GM18502 (cell line): ENCODE measurements at regions not wholly inside any gene's neighbourhood (a gene's known extent, or its start where the extent isn't known, plus 50 kb on each side); places are given as distances from the start of the nearest gene placed in this dataset.
"Not testable (repeated sequence)": the region's sequence is repeated elsewhere in the genome, so short reads cannot be mapped to it uniquely, and the experiment has no call there.

Experiments
- ATAC-seq: cut with Tn5 transposase; IDR thresholded peaks from one replicate; pipeline ENCODE4 v1.9.1; 2021; ENCODE audit warnings: mild to moderate bottlenecking; ENCODE audit not compliant: unreplicated experiment, poor library complexity

DNA sequence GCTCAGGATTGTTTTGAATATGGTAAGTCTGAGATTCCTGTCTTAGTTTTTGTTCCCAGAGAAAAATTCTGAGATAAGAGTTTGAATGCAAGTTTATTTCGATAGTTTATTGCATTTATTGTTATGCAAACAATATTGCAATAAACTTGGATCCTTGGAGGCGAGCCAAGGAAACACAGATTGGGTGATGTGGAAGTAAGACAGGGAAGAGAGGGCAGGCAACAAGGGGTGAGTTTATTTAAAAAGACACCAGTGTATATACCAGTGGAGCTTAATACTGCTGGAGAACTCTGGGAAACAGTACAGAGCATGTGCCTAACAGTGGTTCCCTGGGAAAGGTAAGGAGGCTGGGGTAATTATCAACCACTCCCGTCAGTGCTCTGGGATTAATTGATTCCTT, 87.5 kb upstream of the NEDD4L start:
- ATAC-seq, result no peak

DNA sequence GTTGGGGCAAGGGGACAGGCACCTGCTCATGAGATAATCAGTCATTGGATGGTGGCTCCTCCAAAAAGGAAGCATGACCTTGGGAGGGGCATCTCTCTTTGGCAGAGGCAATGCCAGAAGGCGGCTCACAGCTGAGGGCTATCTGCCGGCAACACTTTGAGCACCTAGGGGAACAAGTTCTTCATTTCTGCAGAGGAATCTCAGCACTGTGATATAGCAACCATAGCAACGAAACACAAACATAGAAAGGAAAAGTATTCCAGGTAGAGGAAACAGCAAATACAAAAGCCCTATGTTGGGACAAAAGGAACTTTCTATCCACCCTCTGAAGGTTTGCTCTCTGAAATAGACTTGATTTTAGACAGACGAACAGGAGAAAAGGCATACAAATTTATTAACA, 89.1 kb upstream of the NEDD4L start:
- ATAC-seq, result no peak

DNA sequence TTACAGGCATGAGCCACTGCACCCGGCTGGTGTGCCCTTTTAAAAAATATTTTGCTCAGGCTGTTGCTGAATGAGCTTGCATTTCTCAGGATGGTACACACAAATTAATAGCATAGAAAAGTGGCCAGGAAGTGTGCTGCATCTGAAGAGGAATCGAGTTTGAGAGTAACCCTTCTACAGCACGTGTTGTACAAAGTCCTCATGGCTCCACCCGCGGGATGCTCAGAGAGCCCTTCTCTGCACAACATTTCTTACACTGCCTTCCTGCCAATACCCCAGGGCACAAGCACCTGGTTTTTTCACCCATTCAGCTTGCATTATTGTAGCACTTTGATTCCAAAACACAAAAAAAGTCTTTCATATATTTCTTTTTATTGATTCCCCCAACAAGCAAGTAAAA, 90.1 kb upstream of the NEDD4L start:
- ATAC-seq, result no peak

DNA sequence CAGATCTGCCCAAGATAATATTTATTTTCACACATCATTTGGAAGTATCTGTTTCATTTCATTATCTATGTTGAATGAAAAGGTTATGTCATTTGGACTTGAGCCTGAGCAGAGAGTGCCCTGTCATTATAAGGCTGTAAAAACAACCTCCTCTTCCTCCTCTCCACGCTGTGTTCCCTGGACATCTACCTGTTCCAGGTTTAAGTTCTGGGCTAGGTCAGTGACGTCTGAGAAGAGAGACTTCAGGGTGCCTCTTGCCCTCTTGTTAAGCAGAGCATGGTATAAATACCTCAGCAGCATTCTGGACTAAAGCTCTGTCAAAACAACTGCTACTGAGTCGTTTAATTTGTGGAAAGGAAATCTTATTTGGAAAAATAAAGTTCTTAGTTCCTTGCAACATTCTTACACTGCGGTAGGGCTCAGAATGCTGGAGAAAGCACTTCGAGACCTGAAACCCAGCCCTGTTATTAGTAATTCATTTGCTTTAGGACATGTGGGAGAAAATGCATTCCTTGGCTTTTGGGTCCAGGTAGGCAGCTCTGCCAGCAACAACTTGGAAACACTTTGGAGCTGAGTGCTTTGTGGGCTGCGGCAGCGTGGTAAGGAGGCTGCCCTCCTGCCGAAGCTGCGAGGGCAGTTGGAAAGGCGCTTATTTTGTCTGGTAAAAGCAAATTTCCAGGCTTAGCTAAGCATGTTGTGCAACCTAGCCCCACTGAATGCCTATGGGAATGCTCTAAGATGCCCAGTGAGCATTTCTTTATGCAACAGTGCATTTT, 91.8 kb upstream of the NEDD4L start:
- no peak for ATAC-seq

DNA sequence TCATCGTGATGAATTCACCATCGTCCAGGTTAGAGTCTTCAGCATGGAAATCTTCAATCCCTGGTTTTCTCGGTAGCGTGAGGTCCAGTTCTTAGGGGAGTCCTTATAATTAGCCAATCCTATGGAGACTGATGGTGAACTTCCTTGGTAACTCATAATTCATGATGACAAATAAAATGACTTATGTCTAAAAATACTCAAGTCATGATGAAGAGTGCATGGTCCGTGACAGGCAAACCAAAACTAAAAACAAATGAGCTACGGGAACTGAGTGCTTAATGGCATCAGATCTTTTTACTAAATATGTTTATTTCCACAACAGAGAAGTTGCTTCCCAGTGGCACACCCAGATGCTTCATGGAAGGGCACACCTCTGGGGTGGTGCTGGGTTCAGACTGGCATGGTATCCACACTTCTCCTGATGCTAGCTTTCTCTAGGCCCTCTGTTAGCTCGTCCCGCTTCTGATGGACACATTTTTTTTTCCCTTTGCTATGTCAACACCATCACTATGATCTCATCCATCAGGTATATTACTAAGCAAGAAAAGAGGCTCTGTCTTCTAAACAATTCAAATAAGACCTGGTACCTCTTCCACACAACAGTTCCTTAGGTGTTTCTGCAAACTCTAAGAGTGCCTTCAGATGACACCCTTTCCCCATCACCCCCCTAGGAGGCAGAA, 92.8 kb upstream of the NEDD4L start:
- peak; percentile 75 for ATAC-seq

DNA sequence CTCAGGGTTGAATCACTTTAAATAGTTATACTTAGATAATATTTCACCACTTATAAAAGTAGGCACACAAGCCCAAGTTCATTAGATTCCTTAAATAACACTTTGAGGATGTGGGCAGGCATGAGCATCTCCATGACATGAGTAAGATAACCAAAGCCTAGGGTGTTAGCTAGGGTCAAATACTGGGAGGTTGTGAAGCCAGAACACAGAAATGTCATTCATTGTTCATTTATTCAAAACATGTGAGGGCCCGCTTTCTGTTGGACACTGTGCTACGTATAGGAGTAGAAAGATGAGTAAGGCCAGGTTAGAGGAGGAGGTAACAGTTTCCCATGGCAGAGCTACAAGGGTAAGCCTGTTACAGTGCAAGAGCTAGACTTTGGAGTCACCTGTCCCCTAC, 93.5 kb upstream of the NEDD4L start:
- peak; percentile 32 for ATAC-seq

DNA sequence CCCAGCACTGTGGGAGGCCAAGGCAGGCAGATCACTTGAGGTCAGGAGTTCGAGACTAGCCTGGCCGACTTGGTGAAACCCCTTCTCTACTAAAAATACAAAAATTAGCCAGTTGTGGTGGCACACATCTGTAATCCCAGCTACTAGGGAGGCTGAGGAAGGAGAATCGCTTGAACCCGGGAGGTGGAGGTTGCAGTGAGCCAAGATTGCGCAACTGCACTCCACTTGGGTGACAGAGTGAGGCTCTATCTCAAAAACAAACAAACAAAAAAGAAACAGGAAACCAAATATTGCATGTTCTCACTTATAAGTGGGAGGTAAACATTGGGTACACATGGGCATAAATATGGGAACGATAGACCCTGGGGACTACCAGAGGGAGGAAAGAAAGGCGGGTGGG, 94.7 kb upstream of the NEDD4L start:
- not testable (repeated sequence) for ATAC-seq

DNA sequence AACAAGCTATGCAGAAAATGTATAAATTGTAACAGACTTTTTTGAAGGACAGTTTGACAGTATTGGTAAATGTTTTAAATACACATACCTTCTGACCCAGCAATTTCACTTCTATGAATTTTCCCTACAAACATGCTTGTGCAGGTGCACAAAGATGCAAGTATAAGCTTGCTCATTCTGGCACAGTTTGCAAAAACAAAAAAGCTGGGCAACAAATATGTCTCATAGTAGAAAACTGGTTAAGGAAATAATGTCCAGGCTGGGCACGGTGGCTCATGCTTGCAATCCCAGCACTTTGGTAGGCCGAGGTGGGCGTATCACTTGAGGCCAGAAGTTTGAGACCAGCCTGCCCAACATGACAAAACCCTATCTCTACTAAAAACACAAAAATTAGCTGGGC, 96.9 kb upstream of the NEDD4L start:
- no peak for ATAC-seq

DNA sequence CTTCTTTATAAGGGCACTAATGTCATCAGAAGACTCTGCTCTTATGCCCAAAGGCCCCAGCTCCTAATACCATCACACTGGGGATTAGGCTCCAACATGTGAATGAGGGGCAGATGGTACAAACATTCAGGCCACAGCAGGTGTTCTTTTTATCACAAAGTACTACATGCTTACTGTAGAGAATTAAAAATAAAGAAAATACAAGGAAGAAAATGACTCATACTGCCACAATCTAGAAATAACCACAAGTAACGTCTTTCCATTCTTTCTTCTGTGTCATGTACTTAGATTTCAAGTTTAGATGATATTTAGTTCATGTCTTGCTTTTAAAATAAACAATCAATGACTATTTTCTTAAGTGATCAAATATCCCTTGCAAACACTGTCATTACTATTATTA, 100.3 kb upstream of the NEDD4L start:
- no peak for ATAC-seq

DNA sequence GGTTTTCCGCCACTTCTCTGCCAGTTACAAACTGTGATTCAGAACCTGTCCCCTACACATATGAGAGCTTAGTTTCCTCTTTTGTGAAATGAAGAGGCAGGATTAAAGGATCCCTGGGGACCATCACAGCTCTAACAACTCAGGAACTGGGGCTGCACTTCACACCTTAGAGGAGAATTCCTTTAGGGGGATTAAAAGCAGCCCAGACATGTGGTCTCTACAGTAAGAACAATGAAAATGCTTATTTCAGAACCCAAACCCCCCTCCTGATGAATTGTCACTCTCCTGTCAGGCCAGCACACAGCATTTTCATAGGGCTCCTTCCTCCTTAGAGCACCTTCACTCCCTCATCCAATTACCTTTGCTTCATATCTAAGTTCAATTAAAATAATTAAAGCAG, 101.5 kb upstream of the NEDD4L start:
- ATAC-seq, result no peak

DNA sequence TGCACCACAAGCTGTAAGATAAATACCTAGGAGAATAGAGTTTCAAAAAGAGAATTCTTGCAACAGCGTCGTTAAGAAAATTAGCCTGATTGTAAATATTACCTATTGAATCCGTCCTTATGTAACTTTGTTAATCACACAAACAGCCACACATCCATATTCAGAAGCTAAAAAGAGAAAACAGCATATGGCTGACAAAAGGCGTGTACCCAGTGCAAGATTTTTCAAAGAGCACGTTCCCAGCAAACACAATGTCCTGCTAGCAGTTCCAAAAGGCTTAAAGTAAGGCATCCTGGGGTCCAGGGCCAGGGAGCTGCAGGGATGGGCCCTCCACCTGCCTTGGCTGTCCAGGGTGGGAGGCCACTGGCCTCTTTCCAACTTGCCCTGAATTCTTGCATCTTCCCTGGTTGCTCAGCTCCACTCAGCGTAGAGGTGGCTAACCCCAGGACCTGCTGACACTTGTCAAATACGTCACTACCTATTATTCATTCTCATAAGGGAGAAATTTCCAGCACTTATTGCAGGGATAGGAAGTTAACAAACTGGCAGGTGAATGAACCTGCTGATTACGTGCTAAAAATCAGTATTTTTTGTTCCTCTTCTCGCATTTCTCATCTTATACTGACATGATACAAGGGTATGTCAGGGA, 102.1 kb upstream of the NEDD4L start:
- ATAC-seq, result no peak

DNA sequence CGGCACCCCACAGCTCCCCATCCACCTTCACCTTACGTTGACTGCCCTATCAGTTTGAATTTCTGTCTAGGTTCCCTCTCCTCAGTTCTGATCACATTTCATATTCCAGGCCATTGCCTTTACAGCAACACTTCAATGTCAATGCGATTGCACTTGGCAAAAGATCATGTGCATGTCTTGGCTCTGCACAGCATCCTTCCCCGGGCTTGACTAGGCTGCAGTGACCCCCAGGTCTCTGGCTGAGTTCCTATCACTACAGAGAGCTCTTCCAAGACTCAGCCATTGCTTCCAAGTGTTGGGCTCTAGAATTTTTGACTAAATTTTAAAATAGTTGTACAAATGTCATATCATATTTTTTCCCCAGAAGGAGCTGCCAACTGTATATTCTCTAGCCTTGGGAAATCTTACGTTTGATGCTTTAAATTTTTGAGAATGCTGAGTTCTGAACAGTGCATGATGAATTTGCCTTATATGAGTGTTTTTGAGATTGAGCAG, 103.8 kb upstream of the NEDD4L start:
- no peak for ATAC-seq

DNA sequence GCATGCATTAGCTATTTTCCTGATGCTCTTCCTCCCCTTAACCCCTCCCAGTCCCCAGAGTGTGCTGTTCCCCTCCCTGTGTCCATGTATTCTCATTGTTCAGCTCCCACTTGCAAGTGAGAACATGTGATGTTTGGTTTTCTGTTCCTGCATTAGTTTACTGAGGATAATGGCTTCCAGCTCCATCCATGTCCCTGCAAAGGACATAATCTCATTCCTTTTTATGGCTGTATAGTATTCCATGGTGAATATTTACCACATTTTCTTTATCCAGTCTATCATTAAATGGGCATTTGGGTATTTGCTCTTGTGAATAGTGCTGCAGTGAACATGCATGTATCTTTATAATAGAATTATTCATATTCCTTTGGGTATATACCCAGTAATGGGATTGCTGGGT, 109.7 kb upstream of the NEDD4L start:
- ATAC-seq, result not testable (repeated sequence)

DNA sequence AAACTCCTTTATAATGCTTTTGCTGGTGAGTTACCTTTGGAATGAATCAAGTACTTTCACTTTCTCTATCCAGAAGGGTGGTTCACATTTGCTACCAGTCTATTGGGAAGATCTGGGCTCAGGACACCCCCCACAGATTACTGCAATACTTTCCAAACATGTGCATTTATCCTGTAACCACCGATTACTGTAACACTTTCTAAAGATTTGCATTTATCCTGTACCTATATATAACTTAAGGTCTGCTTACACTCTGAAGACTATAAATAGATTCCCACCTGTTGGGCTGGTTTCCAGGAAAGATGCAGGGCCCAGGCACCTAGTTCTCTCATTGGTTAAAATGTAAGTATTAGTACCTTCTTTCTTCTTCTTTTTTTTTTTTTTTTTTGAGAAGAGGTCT, 113.0 kb upstream of the NEDD4L start:
- ATAC-seq, result peak; percentile 62

DNA sequence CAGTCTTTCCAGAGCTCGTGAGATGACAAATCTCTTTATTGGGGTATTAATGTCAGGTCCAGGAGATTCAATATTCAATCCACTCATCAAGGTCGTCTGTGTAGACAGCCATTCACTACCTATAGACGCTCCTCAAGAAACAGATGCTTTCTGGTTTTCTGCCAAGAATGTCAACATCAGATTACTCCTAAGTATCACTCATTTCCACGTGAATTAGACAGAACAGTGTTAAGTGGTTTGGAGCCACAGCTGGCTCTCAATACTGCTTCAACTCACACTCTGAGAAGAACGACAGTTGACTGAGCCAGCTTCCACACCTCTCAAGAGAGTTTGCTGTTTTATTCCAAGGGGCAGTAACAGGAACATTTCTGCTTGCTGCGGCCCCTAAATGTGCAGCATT, 113.5 kb upstream of the NEDD4L start:
- ATAC-seq, result no peak

DNA sequence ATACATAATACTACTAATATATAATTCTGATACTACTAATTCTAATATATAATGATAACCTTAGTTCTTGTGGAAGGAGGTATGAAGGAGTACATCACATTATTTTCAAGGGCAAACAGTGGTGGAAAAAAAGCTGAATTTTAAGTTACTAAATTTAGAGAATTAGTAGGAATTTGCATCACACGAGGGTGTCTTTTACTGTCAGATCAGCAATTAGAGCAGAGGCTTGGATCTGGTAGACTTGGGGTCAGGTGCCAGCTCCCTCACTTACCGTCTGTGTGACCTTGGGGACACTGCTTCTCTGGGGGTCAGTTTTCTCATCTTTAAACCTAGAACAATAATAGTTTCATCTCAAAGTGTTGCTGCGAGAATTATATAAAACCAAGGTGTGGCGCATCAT, 114.1 kb upstream of the NEDD4L start:
- no peak for ATAC-seq

DNA sequence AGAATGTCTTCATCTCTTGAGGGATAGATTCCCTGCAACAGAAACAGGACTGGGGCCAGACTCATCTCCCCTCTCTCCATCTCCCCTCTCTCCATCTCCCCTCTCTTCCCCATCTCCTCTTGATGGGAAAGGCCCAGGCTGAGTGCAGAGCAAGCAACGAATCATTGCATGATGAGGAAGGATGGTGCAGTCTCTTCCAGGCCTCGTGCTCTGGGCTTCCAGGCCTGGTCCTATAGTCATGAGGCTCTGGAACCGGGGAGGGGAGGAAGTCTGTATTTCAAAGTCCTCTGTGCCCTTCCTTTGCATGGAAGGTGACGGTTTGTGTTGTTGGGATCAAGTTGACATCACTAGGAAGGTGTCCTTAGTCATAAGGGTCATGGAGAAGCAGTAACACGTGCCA, 115.6 kb upstream of the NEDD4L start:
- ATAC-seq, result no peak

DNA sequence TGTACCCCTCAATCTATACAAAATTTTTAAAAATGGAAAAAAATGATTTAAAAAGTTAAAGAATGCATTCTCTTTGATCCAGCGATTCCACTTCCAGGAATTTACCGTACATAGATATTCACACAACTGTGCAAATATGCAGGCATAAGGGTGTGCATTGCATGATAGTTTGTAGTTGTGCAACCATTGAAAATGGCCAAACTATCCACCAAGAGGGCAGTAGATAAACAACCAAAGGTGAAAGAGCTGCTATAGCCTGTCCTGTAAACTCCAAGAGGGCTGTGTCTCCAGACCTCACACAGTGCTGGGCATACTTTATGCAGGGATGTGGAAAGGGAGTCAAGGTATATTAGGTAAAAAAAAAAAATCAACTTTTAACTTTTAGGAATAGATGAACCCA, 116.5 kb upstream of the NEDD4L start:
- no peak for ATAC-seq

DNA sequence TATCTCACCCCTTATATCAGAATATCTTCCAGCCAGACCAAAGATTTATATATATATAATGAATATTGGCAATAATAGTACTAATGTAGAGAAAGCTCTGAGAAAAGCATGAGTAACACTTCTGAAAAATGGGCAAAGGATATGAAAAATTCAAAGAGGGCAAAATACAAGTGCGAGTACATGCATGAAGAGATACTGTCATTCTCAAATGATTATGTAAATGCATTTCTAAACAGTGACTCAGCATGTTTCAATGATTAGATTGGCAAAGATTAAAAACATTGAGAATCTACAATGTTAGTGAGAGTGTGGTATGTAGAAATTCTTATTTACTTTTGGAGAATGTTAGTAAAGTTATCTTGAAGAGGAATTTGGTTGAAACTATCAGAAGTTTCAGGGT, 118.3 kb upstream of the NEDD4L start:
- no peak for ATAC-seq

DNA sequence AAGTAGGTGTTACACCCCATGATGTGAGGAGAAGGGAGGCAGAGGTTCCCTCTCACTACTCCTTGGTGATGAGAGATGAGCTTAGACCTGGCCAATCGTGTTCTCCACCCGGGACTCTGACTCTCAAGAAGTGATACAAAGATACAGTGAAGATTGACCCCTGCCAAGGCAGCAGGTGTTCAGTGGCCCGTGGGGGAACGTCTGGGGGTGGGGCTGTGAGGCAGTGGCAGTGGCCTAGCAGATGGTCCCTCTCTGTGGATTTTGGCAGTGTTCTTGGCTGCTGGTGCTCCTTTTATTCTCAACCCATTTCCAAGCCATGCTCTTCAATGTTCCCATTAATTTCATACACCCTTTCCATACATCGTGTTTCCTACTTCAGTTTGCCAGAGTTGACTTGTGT, 120.4 kb upstream of the NEDD4L start:
- ATAC-seq, result no peak

DNA sequence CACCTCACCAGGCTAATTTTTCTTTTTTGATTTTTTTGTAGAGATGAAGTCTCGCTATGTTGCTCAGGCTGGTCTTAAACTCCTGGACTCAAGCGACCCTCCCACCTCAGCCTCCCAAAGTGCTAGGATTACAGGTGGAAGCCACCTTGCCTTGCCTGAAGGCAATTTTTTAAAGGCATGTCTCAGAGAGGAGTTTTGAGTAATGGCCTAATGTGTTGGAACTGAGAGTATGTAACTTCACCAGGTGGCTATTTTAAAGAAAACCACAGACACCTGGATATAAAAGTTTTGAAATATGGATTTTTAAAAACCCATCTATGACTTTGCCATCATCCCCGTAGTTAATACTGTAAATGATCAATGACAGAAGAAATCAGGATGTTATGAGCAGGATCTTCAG, 119.8 kb upstream of the ATP8B1 start:
- ATAC-seq, result no peak
